H1 (cell line): ENCODE measurements at regions not wholly inside any gene's neighbourhood (a gene's known extent, or its start where the extent isn't known, plus 50 kb on each side); places are given as distances from the start of the nearest gene placed in this dataset.

Experiments
- CTCF ChIA-PET: fragments of 300-600 bp; sonication (Branson Sonifier 250); formaldehyde crosslinking; loops from one replicate; lab custom pipeline; 2021; ENCODE audit not compliant: partially characterized antibody; lab: Charles Lee
- POLR2A ChIA-PET: fragments of 300-600 bp; sonication (Branson Sonifier 250); formaldehyde crosslinking; loops from one replicate; lab custom pipeline; 2021; ENCODE audit warnings: inconsistent platforms; ENCODE audit not compliant: partially characterized antibody; lab: Charles Lee
- DNase-seq, 2 experiments: peaks; one replicate each; pipeline versions ENCODE4 v3.0.0 to v3.0.0-alpha.2; 2010 to 2022; ENCODE audit warnings: low spot score in 2 of 2, low read depth in 1 of 2, mixed read lengths in 1 of 2
- FAIRE-seq: peaks from 2 replicates; lab custom pipeline; 2011; peaks lifted over from hg19 to GRCh38; lab: Jason Lieb, UNC
- H2AFZ ChIP-seq: 2 replicates; pipeline ENCODE4 v1.8.1; 2012; ENCODE audit warnings: low read length, inconsistent platforms
- H2AK5ac ChIP-seq: 2 replicates; pipeline ENCODE4 v1.6.1; 2013; ENCODE audit warnings: low read depth, low read length
- H2BK120ac ChIP-seq: replicated peaks from 2 replicates; pipeline ENCODE3; 2013; ENCODE audit warnings: low read depth, low read length, inconsistent platforms
- H2BK12ac ChIP-seq: 2 replicates; pipeline ENCODE4 v1.6.1; 2013; ENCODE audit warnings: low read depth, low read length
- H2BK15ac ChIP-seq: 2 replicates; pipeline ENCODE4 v1.6.1; 2013; ENCODE audit warnings: low read length
- H2BK20ac ChIP-seq: 2 replicates; pipeline ENCODE4 v1.6.1; 2013; ENCODE audit warnings: low read length
- H2BK5ac ChIP-seq: 2 replicates; pipeline ENCODE4 v1.6.1; 2013; ENCODE audit warnings: low read depth, low read length
- H3K14ac ChIP-seq: 2 replicates; pipeline ENCODE4 v1.6.1; 2013; ENCODE audit warnings: inconsistent platforms; ENCODE audit not compliant: insufficient read length
- H3K18ac ChIP-seq: 2 replicates; pipeline ENCODE4 v1.6.1; 2013; ENCODE audit warnings: low read length; ENCODE audit errors: extremely low read depth
- H3K23ac ChIP-seq: 2 replicates; pipeline ENCODE4 v1.6.1; 2013; ENCODE audit warnings: inconsistent platforms; ENCODE audit not compliant: insufficient read length
- H3K23me2 ChIP-seq: 2 replicates; pipeline ENCODE4 v1.6.1; 2013; ENCODE audit warnings: low read depth, low read length
- H3K27ac ChIP-seq: 2 replicates; pipeline ENCODE4 v1.6.1; 2011; ENCODE audit warnings: low read depth, low read length, inconsistent platforms
- H3K27me3 ChIP-seq, 4 experiments: replicated peaks in 1 of 4; 1 replicate in 1 of 4; 2 replicates in 3 of 4; pipeline versions ENCODE4 v1.6.1 to v1.8.1; 2011 to 2013; ENCODE audit warnings: low read length in 3 of 4, mild to moderate bottlenecking in 3 of 4, inconsistent platforms in 2 of 4, mixed read lengths in 2 of 4, moderate library complexity in 1 of 4; ENCODE audit not compliant: control insufficient read depth in 3 of 4, insufficient read depth in 3 of 4; ENCODE audit errors: extremely low read depth in 1 of 4
- H3K36me3 ChIP-seq, 4 experiments: 2 replicates each; pipeline versions ENCODE4 v1.6.1 to v1.8.1; 2011 to 2013; ENCODE audit warnings: mild to moderate bottlenecking in 4 of 4, low read length in 3 of 4, moderate library complexity in 2 of 4, control low read depth in 1 of 4, inconsistent platforms in 1 of 4; ENCODE audit not compliant: insufficient read depth in 4 of 4, control insufficient read depth in 2 of 4
- H3K4ac ChIP-seq: replicated peaks from 2 replicates; pipeline ENCODE3; 2013; ENCODE audit warnings: low read length, low read depth, mixed read lengths, inconsistent platforms; ENCODE audit not compliant: insufficient read length
- H3K4me1 ChIP-seq, 4 experiments: replicated peaks in 1 of 4; 1 replicate in 1 of 4; 2 replicates in 3 of 4; pipeline versions ENCODE4 v1.6.1 to v1.8.1; 2011 to 2013; ENCODE audit warnings: low read length in 3 of 4, inconsistent platforms in 2 of 4, mixed read lengths in 1 of 4; ENCODE audit not compliant: insufficient read depth in 4 of 4, control insufficient read depth in 3 of 4
- H3K4me2 ChIP-seq, 2 experiments: 2 replicates each; pipeline versions ENCODE4 v1.6.1 to v1.8.1; 2011 to 2013; ENCODE audit warnings: low read depth in 2 of 2, low read length in 2 of 2, control low read depth in 1 of 2, inconsistent platforms in 1 of 2, mild to moderate bottlenecking in 1 of 2; ENCODE audit not compliant: insufficient read depth in 1 of 2
- H3K4me3 ChIP-seq, 4 experiments: fragments of 200-600, 300-600 bp in 1 of 4; sonication (generic), shearing (Covaris generic), sonication (Bioruptor Twin) in 1 of 4; 2 replicates each; pipeline versions ENCODE4 v1.5.1 to v1.8.1; 2011 to 2016; ENCODE audit warnings: low read length in 4 of 4, low read depth in 3 of 4, control low read depth in 2 of 4, inconsistent platforms in 2 of 4, mild to moderate bottlenecking in 2 of 4, mixed read lengths in 1 of 4, moderate library complexity in 1 of 4; ENCODE audit not compliant: insufficient read depth in 2 of 4; ENCODE audit errors: extremely low read depth in 1 of 4
- H3K56ac ChIP-seq: replicated peaks from 2 replicates; pipeline ENCODE3; 2013; ENCODE audit warnings: low read depth, mild to moderate bottlenecking, mixed read lengths, low read length, inconsistent platforms; ENCODE audit not compliant: insufficient read length
- H3K79me1 ChIP-seq: 2 replicates; pipeline ENCODE4 v1.6.1; 2013; ENCODE audit warnings: low read depth, low read length, control low read depth
- H3K79me2 ChIP-seq, 2 experiments: 2 replicates each; pipeline versions ENCODE4 v1.6.1 to v1.8.1; 2012 to 2013; ENCODE audit warnings: low read length in 2 of 2, mild to moderate bottlenecking in 2 of 2, inconsistent platforms in 1 of 2; ENCODE audit not compliant: insufficient read depth in 2 of 2, control insufficient read depth in 1 of 2
- H3K9ac ChIP-seq, 4 experiments: replicated peaks in 1 of 4; 1 replicate in 1 of 4; 2 replicates in 3 of 4; pipeline versions ENCODE4 v1.6.1 to v1.8.1; 2011 to 2013; ENCODE audit warnings: low read depth in 3 of 4, low read length in 3 of 4, control low read depth in 2 of 4, mild to moderate bottlenecking in 2 of 4, moderate library complexity in 2 of 4, inconsistent platforms in 1 of 4; ENCODE audit errors: extremely low read depth in 1 of 4
- H3K9me3 ChIP-seq, 2 experiments: 2 replicates each; pipeline versions ENCODE4 v1.6.1 to v1.8.1; 2012 to 2013; ENCODE audit warnings: mild to moderate bottlenecking in 2 of 2, moderate library complexity in 2 of 2, control low read depth in 1 of 2, inconsistent platforms in 1 of 2, low read depth in 1 of 2, low read length in 1 of 2, mixed read lengths in 1 of 2; ENCODE audit not compliant: insufficient read depth in 2 of 2
- H4K20me1 ChIP-seq, 2 experiments: replicated peaks in 1 of 2; 2 replicates each; pipeline versions ENCODE3 to v1.8.1; 2011 to 2013; ENCODE audit warnings: inconsistent platforms in 2 of 2, low read length in 2 of 2, mild to moderate bottlenecking in 1 of 2; ENCODE audit not compliant: insufficient read depth in 2 of 2, control insufficient read depth in 1 of 2
- H4K5ac ChIP-seq: 2 replicates; pipeline ENCODE4 v1.6.1; 2013; ENCODE audit warnings: low read length, low read depth, mixed read lengths, inconsistent platforms; ENCODE audit not compliant: insufficient read length
- H4K8ac ChIP-seq: 2 replicates; pipeline ENCODE4 v1.8.0; 2013; ENCODE audit warnings: mild to moderate bottlenecking, moderate library complexity, low read length, inconsistent platforms; ENCODE audit not compliant: insufficient read depth; ENCODE audit errors: extremely low read depth
- H4K91ac ChIP-seq: replicated peaks from 2 replicates; pipeline ENCODE3; 2013; ENCODE audit warnings: low read length, mixed read lengths, inconsistent platforms; ENCODE audit not compliant: insufficient read length
- GABPA ChIP-seq: IDR thresholded peaks from 2 replicates; pipeline ENCODE4 v1.6.1; 2011; ENCODE audit warnings: mild to moderate bottlenecking, low read length, moderate library complexity, borderline replicate concordance; ENCODE audit not compliant: insufficient read depth
- HDAC2 ChIP-seq, 2 experiments: fragments of 300-600 bp in 1 of 2; sonication (generic) in 1 of 2; IDR thresholded peaks; 2 replicates each; pipeline ENCODE4 v1.6.1; 2011 to 2012; ENCODE audit warnings: low read depth in 2 of 2, low read length in 2 of 2, mild to moderate bottlenecking in 2 of 2, moderate library complexity in 2 of 2, borderline replicate concordance in 1 of 2, inconsistent platforms in 1 of 2
- JUND ChIP-seq: IDR thresholded peaks from 2 replicates; pipeline ENCODE4 v1.6.1; 2011; ENCODE audit warnings: mild to moderate bottlenecking, improper control_type of control experiment, low read length
- NANOG ChIP-seq: IDR thresholded peaks from 2 replicates; pipeline ENCODE4 v1.6.1; 2011; ENCODE audit warnings: low read length, low read depth, mild to moderate bottlenecking, inconsistent platforms; ENCODE audit not compliant: insufficient read depth, poor library complexity, severe bottlenecking
- NRF1 ChIP-seq: IDR thresholded peaks from 2 replicates; pipeline ENCODE4 v1.6.1; 2011; ENCODE audit warnings: mild to moderate bottlenecking, low read depth, low read length, improper control_type of control experiment
- POLR2AphosphoS5 ChIP-seq: IDR thresholded peaks from 2 replicates; pipeline ENCODE4 v1.6.1; 2011; ENCODE audit warnings: low read depth, low read length
- RAD21 ChIP-seq, 2 experiments: IDR thresholded peaks in 1 of 2; conservative IDR thresholded peaks in 1 of 2; 2 replicates each; pipeline ENCODE4 v1.6.1; 2011; ENCODE audit warnings: low read depth in 2 of 2, low read length in 2 of 2, improper control_type of control experiment in 1 of 2, inconsistent platforms in 1 of 2, mild to moderate bottlenecking in 1 of 2, moderate library complexity in 1 of 2
- RXRA ChIP-seq: IDR thresholded peaks from 2 replicates; pipeline ENCODE4 v1.6.1; 2011; ENCODE audit warnings: low read depth, mild to moderate bottlenecking, low read length, moderate library complexity; ENCODE audit not compliant: insufficient read depth
- SP1 ChIP-seq: IDR thresholded peaks from 2 replicates; pipeline ENCODE4 v1.6.1; 2011; ENCODE audit warnings: low read depth, low read length
- ZNF274 ChIP-seq: IDR thresholded peaks from 2 replicates; pipeline ENCODE4 v1.7.0; 2012; ENCODE audit warnings: low read length, borderline replicate concordance; ENCODE audit errors: extremely low read depth
- WGBS, 2 experiments: shearing (Covaris generic) in 1 of 2; methylation state at CpG; one replicate each; pipeline versions ENCODE4 v1.1.6 to v1.1.7; 2013 to 2015; ENCODE audit warnings: low lambda C conversion rate in 2 of 2, mixed read lengths in 2 of 2, inconsistent platforms in 1 of 2, low coverage in 1 of 2, missing lambda C conversion rate in 1 of 2; ENCODE audit not compliant: insufficient replicate concordance in 2 of 2, insufficient coverage in 1 of 2, insufficient read length in 1 of 2; ENCODE audit errors: extremely low coverage in 1 of 2, missing lambda C conversion rate in 1 of 2; 5-methylcytosine and 5-hydroxymethylcytosine counted together
- TF ChIP-seq, protein P1 (sequence below): IDR thresholded peaks from 2 replicates; pipeline ENCODE4 v1.6.1; 2012; ENCODE audit warnings: inconsistent platforms
- TF ChIP-seq, protein P2 (sequence below): IDR thresholded peaks from 2 replicates; pipeline ENCODE4 v1.6.1; 2011; ENCODE audit warnings: low read length, improper control_type of control experiment

DNA sequence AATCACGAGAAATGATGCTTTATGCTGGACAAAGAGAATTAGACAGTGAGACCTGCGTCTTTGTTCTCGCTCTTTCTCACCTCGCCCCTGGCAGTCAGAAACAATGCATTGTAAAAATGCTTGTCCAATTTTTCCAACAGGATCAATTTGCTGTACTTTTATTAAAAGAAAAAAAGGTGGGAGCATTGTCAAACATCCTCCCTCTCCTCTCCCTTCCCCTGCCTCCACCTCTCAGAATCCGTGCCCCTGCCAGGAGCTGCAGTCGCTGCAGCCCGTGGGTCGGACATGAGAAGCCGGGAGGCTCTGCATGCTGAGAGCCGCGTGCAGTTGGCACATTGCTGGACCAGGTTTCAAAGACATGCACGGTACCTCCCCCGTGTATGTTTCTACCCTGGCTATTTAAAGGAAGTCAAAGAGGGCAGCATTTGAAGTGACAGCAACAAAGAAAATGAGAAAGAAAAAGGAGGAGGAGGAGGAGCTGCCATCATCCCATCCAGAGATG is 161.0 kb upstream of the KAZN start:
- WGBS, 2 experiments, result 69% methylated on average over 13 of the region's 13 CpGs; no CpG with 5 or more reads in 1 of the 2 experiments
- Histone ChIP-seq H2BK20ac (no peak overlapping the region), H3K4me3 (no peak overlapping the region), H3K27ac (no peak overlapping the region), H3K79me2 (no peaks in the 10 kb centered on the region), H2BK120ac (no peak overlapping the region), H3K27me3 (no peaks in the 10 kb centered on the region; a peak in 2 of 7 replicates), H4K8ac (no peak overlapping the region), H3K9ac (no peak overlapping the region), H4K91ac (no peak overlapping the region), H3K23ac (no peak overlapping the region), H3K18ac (0 out of 2 replicates have a peak overlapping the region, but pooled peaks have one; percentile 34), H3K4me2 (no peak overlapping the region), H2AK5ac (no peak overlapping the region), H3K23me2 (no peaks in the 10 kb centered on the region), H2AFZ (no peak overlapping the region), H3K4ac (no peak overlapping the region), H3K56ac (no peak overlapping the region), H3K4me1 (no peaks in the 10 kb centered on the region), H4K5ac (no peak overlapping the region), H2BK15ac (no peak overlapping the region), H3K14ac (no peak overlapping the region), H3K9me3 (no peaks in the 10 kb centered on the region), H3K79me1 (no peaks in the 10 kb centered on the region), H2BK12ac (no peak overlapping the region), H2BK5ac (no peak overlapping the region), H4K20me1 (no peaks in the 10 kb centered on the region), H3K36me3 (no peaks in the 10 kb centered on the region)
- POLR2A ChIA-PET, result no interaction called here
- no peak for DNase-seq
- FAIRE-seq, result no peak
- CTCF ChIA-PET, result interaction anchor here (1.1 to 3.8 kb wide), 7 partner anchors 9 to 76 kb away, joined by 3 to 22 read pairs (median 4); no protein-coding TSS in a partner anchor
- TF ChIP-seq POLR2AphosphoS5, result no peak
- TF ChIP-seq JUND, result no peak
- TF ChIP-seq SP1, result no peak
- TF ChIP-seq RXRA, result no peak
- TF ChIP-seq RAD21 (IDR thresholded peaks at IDR 0.05 in 1 of 2, conservative IDR thresholded peaks at IDR 0.05 in 1 of 2; ENCODE audit: low read depth in 2 of 2, low read length in 2 of 2), result no peak
- TF ChIP-seq NANOG, result no peak
- TF ChIP-seq ZNF274, result no peak
- TF ChIP-seq HDAC2 (IDR thresholded peaks at IDR 0.05; ENCODE audit: borderline replicate concordance in 1 of 2, low read depth in 2 of 2, low read length in 2 of 2), result no peak
- TF ChIP-seq, protein P1, sequence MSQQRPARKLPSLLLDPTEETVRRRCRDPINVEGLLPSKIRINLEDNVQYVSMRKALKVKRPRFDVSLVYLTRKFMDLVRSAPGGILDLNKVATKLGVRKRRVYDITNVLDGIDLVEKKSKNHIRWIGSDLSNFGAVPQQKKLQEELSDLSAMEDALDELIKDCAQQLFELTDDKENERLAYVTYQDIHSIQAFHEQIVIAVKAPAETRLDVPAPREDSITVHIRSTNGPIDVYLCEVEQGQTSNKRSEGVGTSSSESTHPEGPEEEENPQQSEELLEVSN, result no peak
- no peak for TF ChIP-seq NRF1
- no peak for TF ChIP-seq GABPA
- TF ChIP-seq, protein P2, sequence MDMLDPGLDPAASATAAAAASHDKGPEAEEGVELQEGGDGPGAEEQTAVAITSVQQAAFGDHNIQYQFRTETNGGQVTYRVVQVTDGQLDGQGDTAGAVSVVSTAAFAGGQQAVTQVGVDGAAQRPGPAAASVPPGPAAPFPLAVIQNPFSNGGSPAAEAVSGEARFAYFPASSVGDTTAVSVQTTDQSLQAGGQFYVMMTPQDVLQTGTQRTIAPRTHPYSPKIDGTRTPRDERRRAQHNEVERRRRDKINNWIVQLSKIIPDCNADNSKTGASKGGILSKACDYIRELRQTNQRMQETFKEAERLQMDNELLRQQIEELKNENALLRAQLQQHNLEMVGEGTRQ, result no peak
